ENCODE measurements at regions not wholly inside any gene's neighbourhood (a gene's known extent, or its start where the extent isn't known, plus 50 kb on each side); places are given as distances from the start of the nearest gene placed in this dataset.
"Not testable (repeated sequence)": the region's sequence is repeated elsewhere in the genome, so short reads cannot be mapped to it uniquely, and the experiment has no call there.

GRCh38 chr12:60724984-60725383, 1129.2 kb downstream of the SLC16A7 start:
- Histone ChIP-seq H3K27ac (no peak overlapping the region), H3K36me3 (replicated peaks) (no peaks in the 10 kb centered on the region), H3K4me3 (ENCODE audit: low read depth, low read length) (no peak overlapping the region), H3K27me3 (replicated peaks) (no peaks in the 10 kb centered on the region)
- no peak for DNase-seq
- in situ Hi-C loops (cut with HindIII; ENCODE audit: low pct_ligation_motif_present, low sequenced_read_pairs), result no loop called here
- TF ChIP-seq CTCF (IDR thresholded peaks at IDR 0.05; ENCODE audit: low read depth, low read length, missing control alignments), result no peak

GRCh38 chr12:60752589-60752988, 1156.8 kb downstream of the SLC16A7 start:
- no peaks in the 10 kb centered on the region for H3K36me3 ChIP-seq (replicated peaks)
- TF ChIP-seq CTCF (IDR thresholded peaks at IDR 0.05; ENCODE audit: low read depth, low read length, missing control alignments), result no peak
- H3K4me3 ChIP-seq (ENCODE audit: low read depth, low read length), result no peak overlapping the region
- no peak for DNase-seq
- H3K27ac ChIP-seq, result no peak overlapping the region
- in situ Hi-C loops (cut with HindIII; ENCODE audit: low pct_ligation_motif_present, low sequenced_read_pairs), result no loop called here
- H3K27me3 ChIP-seq (replicated peaks), result no peaks in the 10 kb centered on the region

GRCh38 chr12:60758224-60758623, 1162.4 kb downstream of the SLC16A7 start:
- no peak for TF ChIP-seq CTCF (IDR thresholded peaks at IDR 0.05; ENCODE audit: low read depth, low read length, missing control alignments)
- DNase-seq, result no peak
- Histone ChIP-seq H3K27ac (no peak overlapping the region), H3K27me3 (replicated peaks) (no peaks in the 10 kb centered on the region), H3K36me3 (replicated peaks) (no peaks in the 10 kb centered on the region), H3K4me3 (ENCODE audit: low read depth, low read length) (no peak overlapping the region)
- in situ Hi-C loops (cut with HindIII; ENCODE audit: low pct_ligation_motif_present, low sequenced_read_pairs), result no loop called here

GRCh38 chr12:60760965-60761364, 1165.1 kb downstream of the SLC16A7 start:
- no peak for TF ChIP-seq CTCF (IDR thresholded peaks at IDR 0.05; ENCODE audit: low read depth, low read length, missing control alignments)
- H3K36me3 ChIP-seq (replicated peaks), result no peaks in the 10 kb centered on the region
- no peak for DNase-seq
- in situ Hi-C loops (cut with HindIII; ENCODE audit: low pct_ligation_motif_present, low sequenced_read_pairs), result no loop called here
- no peak overlapping the region for H3K4me3 ChIP-seq (ENCODE audit: low read depth, low read length)
- H3K27ac ChIP-seq, result no peak overlapping the region
- no peaks in the 10 kb centered on the region for H3K27me3 ChIP-seq (replicated peaks)

GRCh38 chr12:60801166-60801565, 1205.3 kb downstream of the SLC16A7 start:
- in situ Hi-C loops (cut with HindIII; ENCODE audit: low pct_ligation_motif_present, low sequenced_read_pairs); H3K27ac ChIP-seq; H3K36me3 ChIP-seq (replicated peaks); DNase-seq; H3K4me3 ChIP-seq (ENCODE audit: low read depth, low read length); H3K27me3 ChIP-seq (replicated peaks): not testable (repeated sequence)

GRCh38 chr12:60803147-60803546, 1207.3 kb downstream of the SLC16A7 start:
- no peak for TF ChIP-seq CTCF (IDR thresholded peaks at IDR 0.05; ENCODE audit: low read depth, low read length, missing control alignments)
- DNase-seq, result no peak
- no peak overlapping the region for H3K27ac ChIP-seq
- no peaks in the 10 kb centered on the region for H3K36me3 ChIP-seq (replicated peaks)
- in situ Hi-C loops (cut with HindIII; ENCODE audit: low pct_ligation_motif_present, low sequenced_read_pairs), result no loop called here
- H3K27me3 ChIP-seq (replicated peaks), result no peaks in the 10 kb centered on the region
- H3K4me3 ChIP-seq (ENCODE audit: low read depth, low read length), result no peak overlapping the region

Measured in brain microvascular endothelial cell (primary cell).